Naive thymus-derived CD4-positive, alpha-beta T cell (primary cell): ENCODE measurements at regions not wholly inside any gene's neighbourhood (a gene's known extent, or its start where the extent isn't known, plus 50 kb on each side); places are given as distances from the start of the nearest gene placed in this dataset.
"Not testable (repeated sequence)": the region's sequence is repeated elsewhere in the genome, so short reads cannot be mapped to it uniquely, and the experiment has no call there.

Experiments used
- ATAC-seq: fragments of 150-1000 bp; cut with Tn5 transposase; 2 replicates; pipeline ENCODE4 v1.10.0; 2021; ENCODE audit warnings: mild to moderate bottlenecking, moderate library complexity
- CTCF ChIA-PET: fragments of 350-600 bp; sonication (Branson Sonifier 250); formaldehyde crosslinking; loops from one replicate; lab custom pipeline; 2021; ENCODE audit warnings: antibody characterized with exemption; lab: Charles Lee
- POLR2A ChIA-PET: fragments of 350-600 bp; sonication (Branson Sonifier 250); formaldehyde crosslinking; loops from one replicate; lab custom pipeline; 2021; ENCODE audit warnings: antibody characterized with exemption, inconsistent platforms; lab: Charles Lee
- DNase-seq, 9 donors: peaks; one replicate each; pipeline versions ENCODE4 v3.0.0 to v3.0.0-alpha.2; 2020 to 2022; ENCODE audit warnings: mixed read lengths in 1 of 9
- H3K27ac ChIP-seq: one replicate; pipeline ENCODE4 v1.7.0; 2013; ENCODE audit warnings: mild to moderate bottlenecking, low read depth, low read length, moderate library complexity
- H3K27me3 ChIP-seq, 2 donors: one replicate each; pipeline ENCODE4 v1.7.0; 2013; ENCODE audit warnings: low read length in 2 of 2, mild to moderate bottlenecking in 2 of 2, moderate library complexity in 2 of 2; ENCODE audit not compliant: control insufficient read depth in 2 of 2, insufficient read depth in 2 of 2
- H3K36me3 ChIP-seq, 3 experiments: 1 replicate in 2 of 3; 2 replicates in 1 of 3; pipeline ENCODE4 v1.7.0; 2013; ENCODE audit warnings: low read length in 3 of 3, mild to moderate bottlenecking in 3 of 3, moderate library complexity in 1 of 3; ENCODE audit not compliant: insufficient read depth in 3 of 3, control insufficient read depth in 2 of 3
- H3K4me1 ChIP-seq, 2 donors: one replicate each; pipeline ENCODE4 v1.7.0; 2013; ENCODE audit warnings: low read length in 2 of 2, mild to moderate bottlenecking in 2 of 2, moderate library complexity in 1 of 2; ENCODE audit not compliant: control insufficient read depth in 2 of 2, insufficient read depth in 2 of 2
- H3K4me3 ChIP-seq: 2 replicates; pipeline ENCODE4 v1.7.0; 2013; ENCODE audit warnings: mild to moderate bottlenecking, low read length
- H3K9me3 ChIP-seq, 3 experiments: 1 replicate in 2 of 3; 2 replicates in 1 of 3; pipeline ENCODE4 v1.7.0; 2013; ENCODE audit warnings: low read length in 3 of 3; ENCODE audit not compliant: control insufficient read depth in 2 of 3
- H3K27ac Mint-ChIP-seq, 9 donors: one replicate each; pipeline ENCODE4 v1.8.0; 2020 to 2022; ENCODE audit warnings: mixed read lengths in 9 of 9, mild to moderate bottlenecking in 8 of 9, moderate library complexity in 5 of 9, inconsistent platforms in 2 of 9
- H3K27me3 Mint-ChIP-seq, 5 donors: one replicate each; pipeline ENCODE4 v1.8.0; 2021 to 2022; ENCODE audit warnings: mixed read lengths in 5 of 5, mild to moderate bottlenecking in 1 of 5
- H3K36me3 Mint-ChIP-seq, 5 donors: one replicate each; pipeline ENCODE4 v1.8.0; 2020 to 2022; ENCODE audit warnings: mixed read lengths in 5 of 5, mild to moderate bottlenecking in 3 of 5, inconsistent platforms in 1 of 5
- H3K4me1 Mint-ChIP-seq, 7 donors: one replicate each; pipeline ENCODE4 v1.8.0; 2020 to 2022; ENCODE audit warnings: mixed read lengths in 7 of 7, mild to moderate bottlenecking in 3 of 7, inconsistent platforms in 1 of 7
- H3K4me3 Mint-ChIP-seq, 10 donors: one replicate each; pipeline ENCODE4 v1.8.0; 2020 to 2022; ENCODE audit warnings: mild to moderate bottlenecking in 10 of 10, mixed read lengths in 10 of 10, moderate library complexity in 6 of 10, inconsistent platforms in 2 of 10
- H3K9me3 Mint-ChIP-seq, 11 donors: one replicate each; pipeline ENCODE4 v1.8.0; 2020 to 2022; ENCODE audit warnings: mixed read lengths in 11 of 11, mild to moderate bottlenecking in 4 of 11, inconsistent platforms in 1 of 11, moderate library complexity in 1 of 11
- intact Hi-C, 2 donors: fragments of 100-400 bp; cut with micrococcal nuclease; formaldehyde crosslinking; loops; one replicate each; pipeline ENCODE4 v1.15.1; 2023

DNA sequence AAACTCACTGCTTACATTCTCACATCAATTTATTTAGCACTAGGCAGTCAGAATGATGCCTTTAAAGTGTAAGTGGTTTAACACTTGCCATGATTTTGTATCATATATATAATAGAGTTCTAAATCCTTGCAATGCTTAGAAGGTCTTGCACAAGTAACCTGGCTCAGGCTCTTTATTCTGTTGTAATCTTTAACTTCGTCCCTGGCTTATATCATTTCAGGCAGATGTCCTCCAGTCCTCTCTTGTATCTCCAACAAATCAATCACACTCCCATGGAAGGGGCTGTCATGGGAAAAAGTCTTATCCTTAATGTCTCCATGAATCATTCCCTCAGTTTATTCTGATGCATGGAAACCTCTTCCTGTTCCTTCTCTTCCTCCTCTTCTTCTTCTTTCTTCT lies 841.6 kb upstream of the B3GALT2 start:
- no peak for DNase-seq

DNA sequence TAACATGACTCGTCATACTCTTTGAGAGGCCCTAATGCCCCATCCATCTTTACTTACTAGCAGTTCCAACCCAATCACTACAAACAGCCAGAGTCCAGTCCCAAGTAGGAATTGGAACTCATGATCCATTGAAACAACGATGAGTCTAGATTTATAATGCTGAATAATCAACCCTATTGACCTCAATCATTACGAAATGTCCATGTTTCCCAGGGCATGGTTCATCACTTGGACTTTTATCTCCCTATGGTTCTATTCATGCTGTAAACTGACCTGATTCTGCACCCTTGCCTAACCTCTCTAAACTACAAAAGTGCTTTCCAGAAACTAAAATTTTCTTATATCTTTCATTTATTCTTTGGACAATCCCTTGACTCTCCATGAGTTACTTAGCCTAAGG lies 840.0 kb upstream of the B3GALT2 start:
- H3K9me3 ChIP-seq = no peaks in the 10 kb centered on the region
- Mint-ChIP-seq H3K4me1 (peaks cover 0 to 11% (median 4%) of the 10 kb centered on the region in 7 donors), H3K27me3 (no peaks in the 10 kb centered on the region), H3K36me3 (peaks cover 0 to 3% (median 0%) of the 10 kb centered on the region in 5 donors), H3K27ac (peak overlapping the region in 2 of 9 donors; percentile 23 to 46), H3K9me3 (peaks cover 0 to 19% (median 2%) of the 10 kb centered on the region in 11 donors), H3K4me3 (no peak overlapping the region)
- ATAC-seq (no peak), DNase-seq (no peak)
- no peak overlapping the region for H3K27ac ChIP-seq
- no peak overlapping the region for H3K4me3 ChIP-seq
- ChIA-PET POLR2A (no interaction called here), CTCF (no interaction called here)
- no peaks in the 10 kb centered on the region for H3K4me1 ChIP-seq
- intact Hi-C loops = no loop called here
- no peaks in the 10 kb centered on the region for H3K36me3 ChIP-seq
- no peaks in the 10 kb centered on the region for H3K27me3 ChIP-seq

More for the DNA sequence above, 841.6 kb upstream of the B3GALT2 start:
- H3K27me3 ChIP-seq = no peaks in the 10 kb centered on the region
- Mint-ChIP-seq H3K4me3 (no peak overlapping the region), H3K36me3 (peaks cover 0 to 8% (median 0%) of the 10 kb centered on the region in 5 donors), H3K4me1 (peaks cover 0 to 11% (median 4%) of the 10 kb centered on the region in 7 donors), H3K9me3 (peaks cover 0 to 16% (median 3%) of the 10 kb centered on the region in 11 donors), H3K27me3 (no peaks in the 10 kb centered on the region), H3K27ac (peak overlapping the region in 3 of 9 donors; percentile 30 to 46 (median 31))
- H3K4me3 ChIP-seq = no peak overlapping the region
- no peak overlapping the region for H3K27ac ChIP-seq
- POLR2A ChIA-PET = interaction anchor here (0.8 kb wide), 1 partner anchor 558 kb away, joined by 4 read pairs; no protein-coding TSS in a partner anchor
- CTCF ChIA-PET = no interaction called here
- no peaks in the 10 kb centered on the region for H3K4me1 ChIP-seq
- H3K9me3 ChIP-seq = no peaks in the 10 kb centered on the region
- H3K36me3 ChIP-seq = no peaks in the 10 kb centered on the region
- ATAC-seq = no peak
- intact Hi-C loops = no loop called here

DNA sequence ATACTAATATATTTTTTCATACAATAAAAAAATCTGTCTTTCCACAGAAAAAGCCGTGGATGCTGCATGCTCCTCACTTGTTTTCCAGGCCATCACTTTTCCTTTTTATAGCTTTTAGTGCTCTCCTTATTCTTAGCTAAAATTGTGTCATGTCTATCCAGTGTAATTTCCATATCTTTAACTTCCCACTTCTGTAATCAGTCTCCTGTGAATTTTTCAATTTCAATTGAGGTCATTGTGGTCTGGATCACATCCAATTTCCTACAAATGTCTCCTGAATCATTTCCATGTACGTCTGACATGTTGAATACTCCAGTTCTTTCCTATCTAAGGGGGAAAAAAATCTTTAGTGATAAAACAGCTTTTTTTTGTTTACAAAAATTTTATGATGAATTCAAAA lies 838.2 kb upstream of the B3GALT2 start:
- Histone ChIP-seq H3K27ac (no peak overlapping the region), H3K36me3 (no peaks in the 10 kb centered on the region), H3K4me3 (no peak overlapping the region), H3K27me3 (no peaks in the 10 kb centered on the region), H3K4me1 (no peaks in the 10 kb centered on the region), H3K9me3 (no peaks in the 10 kb centered on the region)
- H3K27ac Mint-ChIP-seq = no peak overlapping the region
- H3K4me3 Mint-ChIP-seq = no peak overlapping the region
- H3K4me1 Mint-ChIP-seq = peaks cover 0 to 11% (median 4%) of the 10 kb centered on the region in 7 donors
- POLR2A ChIA-PET = interaction anchor here (0.5 kb wide), 1 partner anchor 189 kb away, joined by 3 read pairs; no protein-coding TSS in a partner anchor
- intact Hi-C loops = no loop called here
- H3K27me3 Mint-ChIP-seq = no peaks in the 10 kb centered on the region
- ATAC-seq (no peak), DNase-seq (no peak)
- peaks cover 0 to 29% (median 4%) of the 10 kb centered on the region in 11 donors for H3K9me3 Mint-ChIP-seq
- peaks cover 0 to 2% (median 0%) of the 10 kb centered on the region in 5 donors for H3K36me3 Mint-ChIP-seq
- CTCF ChIA-PET = interaction anchor here (0.6 kb wide), 1 partner anchor 201 kb away, joined by 3 read pairs; no protein-coding TSS in a partner anchor

GRCh38 chr1:194014014-194014413 lies 827.6 kb upstream of the B3GALT2 start:
- Mint-ChIP-seq H3K27me3 (no peaks in the 10 kb centered on the region), H3K36me3 (peaks cover 0 to 4% (median 0%) of the 10 kb centered on the region in 5 donors), H3K4me1 (no peaks in the 10 kb centered on the region), H3K4me3 (no peak overlapping the region), H3K27ac (no peak overlapping the region), H3K9me3 (peaks cover 0 to 23% (median 6%) of the 10 kb centered on the region in 11 donors)
- DNase-seq (no peak), ATAC-seq (no peak)
- Histone ChIP-seq H3K36me3 (no peaks in the 10 kb centered on the region), H3K27ac (no peak overlapping the region), H3K9me3 (no peaks in the 10 kb centered on the region), H3K27me3 (no peaks in the 10 kb centered on the region), H3K4me3 (no peak overlapping the region), H3K4me1 (no peaks in the 10 kb centered on the region)
- ChIA-PET CTCF (no interaction called here), POLR2A (no interaction called here)
- intact Hi-C loops = no loop called here

DNA sequence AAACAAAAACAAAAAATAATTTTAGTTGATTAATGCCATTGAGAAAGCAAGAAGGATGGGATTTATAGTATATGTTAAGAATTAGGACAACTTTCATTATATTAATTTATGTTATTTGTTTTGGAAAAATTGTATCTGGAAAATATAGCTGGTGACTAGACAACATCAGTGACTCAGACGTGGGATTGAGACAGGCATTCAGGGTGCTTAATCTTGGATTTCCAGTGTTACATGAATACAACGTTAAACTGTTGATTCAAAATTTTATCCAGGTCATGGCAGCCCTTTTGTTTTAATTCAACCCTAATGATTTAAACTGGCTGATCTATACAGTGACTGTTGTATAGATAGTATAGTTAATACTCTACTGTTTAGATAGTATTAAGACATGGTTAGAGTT lies 827.1 kb upstream of the B3GALT2 start:
- Mint-ChIP-seq H3K27me3 (no peaks in the 10 kb centered on the region), H3K36me3 (peaks cover 0 to 4% (median 0%) of the 10 kb centered on the region in 5 donors), H3K4me1 (no peaks in the 10 kb centered on the region), H3K9me3 (peaks cover 0 to 24% (median 6%) of the 10 kb centered on the region in 11 donors), H3K27ac (no peak overlapping the region), H3K4me3 (no peak overlapping the region)
- POLR2A ChIA-PET = no interaction called here
- Histone ChIP-seq H3K4me3 (no peak overlapping the region), H3K9me3 (no peaks in the 10 kb centered on the region), H3K27me3 (no peaks in the 10 kb centered on the region), H3K4me1 (no peaks in the 10 kb centered on the region), H3K36me3 (no peaks in the 10 kb centered on the region), H3K27ac (no peak overlapping the region)
- intact Hi-C loops = no loop called here
- no peak for ATAC-seq
- no peak for DNase-seq
- CTCF ChIA-PET = no interaction called here

GRCh38 chr1:194004146-194004545 lies 817.7 kb upstream of the B3GALT2 start:
- Histone ChIP-seq H3K9me3 (no peaks in the 10 kb centered on the region), H3K27ac (no peak overlapping the region), H3K36me3 (no peaks in the 10 kb centered on the region), H3K4me3 (no peak overlapping the region), H3K4me1 (no peaks in the 10 kb centered on the region), H3K27me3 (no peaks in the 10 kb centered on the region)
- Mint-ChIP-seq H3K4me3 (no peak overlapping the region), H3K27me3 (no peaks in the 10 kb centered on the region), H3K36me3 (peaks cover 0 to 3% (median 0%) of the 10 kb centered on the region in 5 donors), H3K27ac (no peak overlapping the region), H3K4me1 (no peaks in the 10 kb centered on the region), H3K9me3 (peaks cover 0 to 14% (median 1%) of the 10 kb centered on the region in 11 donors)
- DNase-seq (no peak), ATAC-seq (no peak)
- ChIA-PET CTCF (no interaction called here), POLR2A (no interaction called here)
- intact Hi-C loops = no loop called here

DNA sequence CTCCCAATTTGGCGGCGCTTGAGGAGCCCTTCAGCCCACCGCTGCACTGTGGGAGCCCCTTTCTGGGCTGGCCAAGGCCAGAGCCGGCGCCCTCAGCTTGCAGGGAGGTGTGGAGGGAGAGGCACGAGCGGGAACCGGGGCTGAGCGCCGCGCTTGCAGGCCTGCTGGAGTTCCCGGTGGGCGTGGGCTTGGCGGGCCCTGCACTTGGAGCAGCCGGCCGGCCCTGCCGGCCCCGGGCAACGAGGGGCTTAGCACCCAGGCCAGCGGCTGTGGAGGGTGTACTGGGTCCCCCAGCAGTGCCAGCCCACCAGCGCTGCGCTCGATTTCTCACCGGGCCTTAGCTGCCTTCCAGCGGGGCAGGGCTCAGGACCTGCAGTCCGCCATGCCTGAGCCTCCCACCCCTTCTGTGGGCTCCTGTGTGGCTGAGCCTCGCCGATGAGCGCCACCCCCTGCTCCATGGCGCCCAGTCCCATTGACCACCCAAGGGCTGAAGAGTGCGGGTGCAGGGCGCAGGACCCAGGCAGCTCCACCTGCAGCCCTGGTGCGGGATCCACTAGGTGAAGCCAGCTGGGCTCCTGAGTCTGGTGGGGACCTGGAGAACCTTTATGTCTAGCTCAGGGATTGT lies 815.4 kb upstream of the B3GALT2 start:
- DNase-seq, H3K27me3 Mint-ChIP-seq, H3K9me3 ChIP-seq, H3K9me3 Mint-ChIP-seq, H3K4me1 Mint-ChIP-seq, H3K36me3 Mint-ChIP-seq, POLR2A ChIA-PET, intact Hi-C loops, ATAC-seq, H3K36me3 ChIP-seq, H3K4me1 ChIP-seq, CTCF ChIA-PET, H3K27ac ChIP-seq, H3K27me3 ChIP-seq, H3K4me3 Mint-ChIP-seq, H3K4me3 ChIP-seq, H3K27ac Mint-ChIP-seq: not testable (repeated sequence)
